H9 (cell line): ENCODE measurements at regions not wholly inside any gene's neighbourhood (a gene's known extent, or its start where the extent isn't known, plus 50 kb on each side); places are given as distances from the start of the nearest gene placed in this dataset.

Experiments used
- DNase-seq: peaks from one replicate; pipeline ENCODE4 v3.0.0-alpha.2; 2017
- H2AFZ ChIP-seq: one replicate; pipeline ENCODE4 v1.6.1; 2013; ENCODE audit warnings: mild to moderate bottlenecking, low read length, control low read depth, moderate library complexity
- H2AK5ac ChIP-seq: 2 replicates; pipeline ENCODE4 v1.6.1; 2013; ENCODE audit warnings: low read length, control low read depth, mixed read lengths; ENCODE audit not compliant: insufficient read length
- H2BK120ac ChIP-seq: one replicate; pipeline ENCODE4 v1.6.1; 2013; ENCODE audit warnings: low read depth, mild to moderate bottlenecking, low read length, control low read depth, inconsistent platforms; ENCODE audit not compliant: poor library complexity, severe bottlenecking
- H2BK12ac ChIP-seq: 2 replicates; pipeline ENCODE4 v1.6.1; 2013; ENCODE audit warnings: low read length, control low read depth, mixed read lengths, low read depth; ENCODE audit not compliant: insufficient read length
- H2BK15ac ChIP-seq: 2 replicates; pipeline ENCODE4 v1.6.1; 2013; ENCODE audit warnings: low read depth, low read length, control low read depth
- H2BK20ac ChIP-seq: one replicate; pipeline ENCODE4 v1.6.1; 2013; ENCODE audit warnings: low read depth, mild to moderate bottlenecking, low read length, control low read depth, inconsistent platforms; ENCODE audit not compliant: poor library complexity, severe bottlenecking
- H2BK5ac ChIP-seq: 2 replicates; pipeline ENCODE4 v1.6.1; 2013; ENCODE audit warnings: low read length, control low read depth, mixed read lengths; ENCODE audit not compliant: insufficient read length
- H3K14ac ChIP-seq: 2 replicates; pipeline ENCODE4 v1.6.1; 2013; ENCODE audit warnings: low read length, control low read depth; ENCODE audit not compliant: insufficient read depth
- H3K18ac ChIP-seq: 2 replicates; pipeline ENCODE4 v1.6.1; 2013; ENCODE audit warnings: low read depth, mild to moderate bottlenecking, mixed read lengths, low read length, control low read depth; ENCODE audit not compliant: insufficient read length
- H3K23ac ChIP-seq: 2 replicates; pipeline ENCODE4 v1.6.1; 2013; ENCODE audit warnings: low read length, control low read depth, mixed read lengths, low read depth; ENCODE audit not compliant: insufficient read length
- H3K23me2 ChIP-seq: 2 replicates; pipeline ENCODE4 v1.6.1; 2013; ENCODE audit warnings: low read depth, mild to moderate bottlenecking, mixed read lengths, low read length, control low read depth; ENCODE audit not compliant: insufficient read length, poor library complexity, severe bottlenecking
- H3K27ac ChIP-seq: 2 replicates; pipeline ENCODE4 v1.5.1; 2013; ENCODE audit warnings: low read length, control low read depth, mixed read lengths, low read depth; ENCODE audit not compliant: insufficient read length
- H3K27me3 ChIP-seq: 2 replicates; pipeline ENCODE4 v1.6.1; 2013; ENCODE audit warnings: low read length, control low read depth, inconsistent platforms; ENCODE audit not compliant: insufficient read depth
- H3K4ac ChIP-seq: 2 replicates; pipeline ENCODE4 v1.6.1; 2013; ENCODE audit warnings: low read depth, mild to moderate bottlenecking, control low read depth, inconsistent platforms, low read length, moderate library complexity
- H3K4me1 ChIP-seq: 2 replicates; pipeline ENCODE4 v1.6.1; 2013; ENCODE audit warnings: low read length, control low read depth, inconsistent platforms; ENCODE audit not compliant: insufficient read depth
- H3K4me2 ChIP-seq: 2 replicates; pipeline ENCODE4 v1.6.1; 2013; ENCODE audit warnings: low read length, control low read depth, mixed read lengths; ENCODE audit not compliant: insufficient read length, insufficient read depth
- H3K56ac ChIP-seq: 2 replicates; pipeline ENCODE4 v1.6.1; 2013; ENCODE audit warnings: low read depth, mild to moderate bottlenecking, mixed read lengths, low read length, control low read depth; ENCODE audit not compliant: insufficient read length
- H3K79me1 ChIP-seq: 2 replicates; pipeline ENCODE4 v1.6.1; 2013; ENCODE audit warnings: low read depth, mild to moderate bottlenecking, moderate library complexity, low read length, control low read depth, inconsistent platforms; ENCODE audit not compliant: insufficient read depth, poor library complexity, severe bottlenecking
- H3K79me2 ChIP-seq: 2 replicates; pipeline ENCODE4 v1.6.1; 2013; ENCODE audit warnings: low read length, control low read depth, inconsistent platforms; ENCODE audit not compliant: insufficient read depth
- H3K9ac ChIP-seq: 2 replicates; pipeline ENCODE4 v1.6.1; 2013; ENCODE audit warnings: low read length, control low read depth, mixed read lengths; ENCODE audit not compliant: insufficient read length; ENCODE audit errors: extremely low read depth
- H3K9me3 ChIP-seq: one replicate; pipeline ENCODE4 v1.6.1; 2013; ENCODE audit warnings: low read depth, low read length, inconsistent platforms; ENCODE audit not compliant: control insufficient read depth
- H3T11ph ChIP-seq: one replicate; pipeline ENCODE4 v1.6.1; 2013; ENCODE audit warnings: mild to moderate bottlenecking, low read length, control low read depth, inconsistent platforms
- H4K20me1 ChIP-seq: one replicate; pipeline ENCODE4 v1.6.1; 2013; ENCODE audit not compliant: control insufficient read depth, insufficient read length, insufficient read depth
- H4K5ac ChIP-seq: 2 replicates; pipeline ENCODE4 v1.6.1; 2013; ENCODE audit warnings: low read depth, mild to moderate bottlenecking, mixed read lengths, low read length, control low read depth; ENCODE audit not compliant: insufficient read length
- H4K8ac ChIP-seq: replicated peaks from 2 replicates; pipeline ENCODE4 v1.6.1; 2013; ENCODE audit warnings: low read length, control low read depth, mixed read lengths, low read depth; ENCODE audit not compliant: insufficient read length
- H4K91ac ChIP-seq: 2 replicates; pipeline ENCODE4 v1.6.1; 2013; ENCODE audit warnings: low read depth, mild to moderate bottlenecking, moderate library complexity, mixed read lengths, low read length, control low read depth; ENCODE audit not compliant: insufficient read length
- H3K27ac Mint-ChIP-seq, 3 experiments: 2 replicates in 2 of 3; 3 replicates in 1 of 3; pipeline ENCODE4 v1.8.0; 2020 to 2021; ENCODE audit warnings: mixed read lengths in 3 of 3, mild to moderate bottlenecking in 1 of 3, moderate library complexity in 1 of 3
- H3K27me3 Mint-ChIP-seq: 2 replicates; pipeline ENCODE4 v1.8.0; 2021; ENCODE audit warnings: low read depth, mild to moderate bottlenecking, moderate library complexity, mixed read lengths
- H3K36me3 Mint-ChIP-seq, 3 experiments: 2 replicates in 2 of 3; 3 replicates in 1 of 3; pipeline ENCODE4 v1.8.0; 2020 to 2021; ENCODE audit warnings: low read depth in 3 of 3, mixed read lengths in 3 of 3; ENCODE audit not compliant: insufficient read depth in 1 of 3
- H3K4me1 Mint-ChIP-seq, 2 experiments: 2 replicates each; pipeline ENCODE4 v1.8.0; 2020; ENCODE audit warnings: mixed read lengths in 2 of 2
- H3K4me3 Mint-ChIP-seq, 2 experiments: 2 replicates in 1 of 2; 3 replicates in 1 of 2; pipeline ENCODE4 v1.8.0; 2020 to 2021; ENCODE audit warnings: mild to moderate bottlenecking in 2 of 2, mixed read lengths in 2 of 2, moderate library complexity in 1 of 2
- H3K9me3 Mint-ChIP-seq, 2 experiments: 2 replicates in 1 of 2; 3 replicates in 1 of 2; pipeline ENCODE4 v1.8.0; 2020; ENCODE audit warnings: mild to moderate bottlenecking in 2 of 2, mixed read lengths in 2 of 2, moderate library complexity in 1 of 2
- WGBS: extraction: QIAGEN DNeasy Blood & Tissue Kit; methylation state at CpG from one replicate; pipeline ENCODE4 v1.1.7; 2013; ENCODE audit warnings: missing lambda C conversion rate, low lambda C conversion rate, mixed read lengths; ENCODE audit not compliant: insufficient read length; ENCODE audit errors: extremely low coverage; 5-methylcytosine and 5-hydroxymethylcytosine counted together
- TF ChIP-seq, protein P1 (sequence below): fragments of 200-600 bp; sonication (generic); conservative IDR thresholded peaks from 3 replicates; pipeline ENCODE4 v1.8.0; 2021; ENCODE audit warnings: antibody characterized with exemption, mild to moderate bottlenecking

DNA sequence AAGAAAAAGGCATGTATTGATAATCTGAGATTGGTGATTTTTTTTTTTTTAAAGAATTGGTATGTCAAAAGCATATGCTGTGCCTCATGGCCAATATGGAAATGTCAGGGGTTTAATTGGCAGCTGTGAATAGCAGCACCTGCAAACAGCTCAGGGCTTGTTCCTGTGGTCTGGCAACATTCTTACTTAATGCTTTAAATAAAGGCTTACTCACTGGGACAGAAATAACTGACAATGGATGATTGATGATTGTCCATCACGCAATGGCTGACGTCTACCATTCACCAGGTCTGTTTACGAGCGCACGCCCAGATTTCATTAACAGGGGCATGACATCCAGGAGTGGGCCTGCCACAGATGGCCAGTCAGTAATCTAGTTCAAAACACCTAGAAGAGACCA, 66.7 kb downstream of the ETAA1 start:
- TF ChIP-seq, protein P1, sequence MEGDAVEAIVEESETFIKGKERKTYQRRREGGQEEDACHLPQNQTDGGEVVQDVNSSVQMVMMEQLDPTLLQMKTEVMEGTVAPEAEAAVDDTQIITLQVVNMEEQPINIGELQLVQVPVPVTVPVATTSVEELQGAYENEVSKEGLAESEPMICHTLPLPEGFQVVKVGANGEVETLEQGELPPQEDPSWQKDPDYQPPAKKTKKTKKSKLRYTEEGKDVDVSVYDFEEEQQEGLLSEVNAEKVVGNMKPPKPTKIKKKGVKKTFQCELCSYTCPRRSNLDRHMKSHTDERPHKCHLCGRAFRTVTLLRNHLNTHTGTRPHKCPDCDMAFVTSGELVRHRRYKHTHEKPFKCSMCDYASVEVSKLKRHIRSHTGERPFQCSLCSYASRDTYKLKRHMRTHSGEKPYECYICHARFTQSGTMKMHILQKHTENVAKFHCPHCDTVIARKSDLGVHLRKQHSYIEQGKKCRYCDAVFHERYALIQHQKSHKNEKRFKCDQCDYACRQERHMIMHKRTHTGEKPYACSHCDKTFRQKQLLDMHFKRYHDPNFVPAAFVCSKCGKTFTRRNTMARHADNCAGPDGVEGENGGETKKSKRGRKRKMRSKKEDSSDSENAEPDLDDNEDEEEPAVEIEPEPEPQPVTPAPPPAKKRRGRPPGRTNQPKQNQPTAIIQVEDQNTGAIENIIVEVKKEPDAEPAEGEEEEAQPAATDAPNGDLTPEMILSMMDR = no peak
- H4K91ac ChIP-seq = no peak overlapping the region
- no CpG with 5 or more reads among the region's 5 CpGs for WGBS
- Mint-ChIP-seq H3K27me3 (no peaks in the 10 kb centered on the region), H3K27ac (no peak overlapping the region), H3K9me3 (no peaks in the 10 kb centered on the region), H3K36me3 (no peaks in the 10 kb centered on the region; a peak in 1 of 7 replicates), H3K4me3 (no peak overlapping the region), H3K4me1 (peaks cover 3 to 5% of the 10 kb centered on the region in 2 experiments; a peak in 2 of 4 replicates)
- no peak overlapping the region for H4K5ac ChIP-seq
- no peak overlapping the region for H3K4me2 ChIP-seq
- no peaks in the 10 kb centered on the region for H3K9me3 ChIP-seq
- H2AK5ac ChIP-seq = no peak overlapping the region
- H2BK120ac ChIP-seq = no peak overlapping the region
- H3K56ac ChIP-seq = no peak overlapping the region
- H4K8ac ChIP-seq = no peak overlapping the region
- no peak overlapping the region for H3K9ac ChIP-seq
- H3K23ac ChIP-seq = no peak overlapping the region
- H3K27me3 ChIP-seq = no peaks in the 10 kb centered on the region
- H3K4ac ChIP-seq = no peak overlapping the region
- H4K20me1 ChIP-seq = no peaks in the 10 kb centered on the region
- DNase-seq = no peak
- no peak overlapping the region for H2BK20ac ChIP-seq
- no peak overlapping the region for H3T11ph ChIP-seq
- no peak overlapping the region for H2AFZ ChIP-seq
- H2BK12ac ChIP-seq = no peak overlapping the region
- no peak overlapping the region; the same call in 1 of the 2 replicates for H3K14ac ChIP-seq
- no peaks in the 10 kb centered on the region for H3K4me1 ChIP-seq
- no peaks in the 10 kb centered on the region for H3K79me2 ChIP-seq
- no peaks in the 10 kb centered on the region for H3K23me2 ChIP-seq
- no peaks in the 10 kb centered on the region for H3K79me1 ChIP-seq
- H3K27ac ChIP-seq = no peak overlapping the region
- H2BK15ac ChIP-seq = no peak overlapping the region
- H3K18ac ChIP-seq = no peak overlapping the region
- no peak overlapping the region for H2BK5ac ChIP-seq
